ENCODE measurements at regions not wholly inside any gene's neighbourhood (a gene's known extent, or its start where the extent isn't known, plus 50 kb on each side); places are given as distances from the start of the nearest gene placed in this dataset.

GRCh38 chr20:52542131-52542530 lies 350.6 kb upstream of the ZFP64 start:
- no peak for DNase-seq

- DNase-seq, result no peak
Observed at GRCh38 chr20:52540509-52540908, 348.9 kb upstream of the ZFP64 start.

GRCh38 chr20:52539891-52540290 lies 348.3 kb upstream of the ZFP64 start:
- no peak for DNase-seq

GRCh38 chr20:52536841-52537400 lies 345.3 kb upstream of the ZFP64 start:
- no peak for DNase-seq

GRCh38 chr20:52536040-52536439 lies 344.5 kb upstream of the ZFP64 start:
- DNase-seq, result no peak

GRCh38 chr20:52534616-52535015 lies 343.0 kb upstream of the ZFP64 start:
- DNase-seq, result no peak

GRCh38 chr20:52533401-52533800 lies 341.8 kb upstream of the ZFP64 start:
- no peak for DNase-seq

- no peak for DNase-seq
Observed at GRCh38 chr20:52532674-52533073, 341.1 kb upstream of the ZFP64 start.

- DNase-seq, result no peak
Observed at GRCh38 chr20:52530571-52530970, 339.0 kb upstream of the ZFP64 start.

- peak; percentile 10 for DNase-seq
Observed at GRCh38 chr20:52529826-52530225, 338.2 kb upstream of the ZFP64 start.

GRCh38 chr20:52524861-52525260 lies 333.3 kb upstream of the ZFP64 start:
- no peak for DNase-seq

- DNase-seq, result no peak
Observed at GRCh38 chr20:52518735-52519134, 327.2 kb upstream of the ZFP64 start.

- DNase-seq, result no peak
Observed at GRCh38 chr20:52515877-52516276, 324.3 kb upstream of the ZFP64 start.

- peak; percentile 35 for DNase-seq
Observed at GRCh38 chr20:52500157-52500556, 308.6 kb upstream of the ZFP64 start.

- DNase-seq, result no peak
Observed at GRCh38 chr20:52497731-52498130, 306.2 kb upstream of the ZFP64 start.

- DNase-seq, result no peak
Observed at GRCh38 chr20:52496191-52496590, 304.6 kb upstream of the ZFP64 start.

GRCh38 chr20:52494244-52494643 lies 302.7 kb upstream of the ZFP64 start:
- no peak for DNase-seq

GRCh38 chr20:52493171-52493721 lies 301.7 kb upstream of the ZFP64 start:
- DNase-seq, result no peak

GRCh38 chr20:52490711-52491430 lies 299.3 kb upstream of the ZFP64 start:
- no peak for DNase-seq

GRCh38 chr20:52484438-52484837 lies 292.9 kb upstream of the ZFP64 start:
- DNase-seq, result no peak

GRCh38 chr20:52483382-52483781 lies 291.8 kb upstream of the ZFP64 start:
- DNase-seq, result no peak

GRCh38 chr20:52482044-52482443 lies 290.5 kb upstream of the ZFP64 start:
- DNase-seq, result no peak

GRCh38 chr20:52481443-52481842 lies 289.9 kb upstream of the ZFP64 start:
- peak; percentile 48 for DNase-seq

- DNase-seq, result no peak
Observed at GRCh38 chr20:52476074-52476750, 284.6 kb upstream of the ZFP64 start.
